NCI-H2196 treated with DMSO at 0.1 percent for 48 hours (cell line): ENCODE measurements at regions not wholly inside any gene's neighbourhood (a gene's known extent, or its start where the extent isn't known, plus 50 kb on each side); places are given as distances from the start of the nearest gene placed in this dataset.

ENCODE experiments used
- DNase-seq: peaks from one replicate; lab custom pipeline; 2025; ENCODE audit not compliant: unreplicated experiment; lab: John Stamatoyannopoulos, UW

- no peak for DNase-seq
These were observed 116.0 kb upstream of the PGRMC2 start for GRCh38 chr4:128403586-128403985.

- no peak for DNase-seq
These were observed 107.2 kb upstream of the PGRMC2 start for GRCh38 chr4:128394778-128395177.

- no peak for DNase-seq
These were observed 105.6 kb upstream of the PGRMC2 start for GRCh38 chr4:128393101-128393704.

GRCh38 chr4:128390475-128390996 lies 102.9 kb upstream of the PGRMC2 start:
- no peak for DNase-seq

GRCh38 chr4:128388796-128389195 lies 101.2 kb upstream of the PGRMC2 start:
- no peak for DNase-seq

- no peak for DNase-seq
These were observed 100.7 kb upstream of the PGRMC2 start for GRCh38 chr4:128388352-128388630.

- no peak for DNase-seq
These were observed 100.2 kb upstream of the PGRMC2 start for GRCh38 chr4:128387600-128388351.

- peak; percentile 41 for DNase-seq
These were observed 99.4 kb upstream of the PGRMC2 start for GRCh38 chr4:128386761-128387599.

GRCh38 chr4:128385683-128386304 lies 98.2 kb upstream of the PGRMC2 start:
- no peak for DNase-seq

GRCh38 chr4:128384765-128385598 lies 97.4 kb upstream of the PGRMC2 start:
- no peak for DNase-seq

- DNase-seq = no peak
These were observed 96.5 kb upstream of the PGRMC2 start for GRCh38 chr4:128384091-128384520.

- DNase-seq = no peak
These were observed 94.3 kb upstream of the PGRMC2 start for GRCh38 chr4:128381748-128382559.

- DNase-seq = no peak
These were observed 92.7 kb upstream of the PGRMC2 start for GRCh38 chr4:128380306-128380705.

- no peak for DNase-seq
These were observed 92.2 kb upstream of the PGRMC2 start for GRCh38 chr4:128379860-128380259.

GRCh38 chr4:128378668-128379067 lies 91.1 kb upstream of the PGRMC2 start:
- DNase-seq = no peak

GRCh38 chr4:128376958-128377357 lies 89.3 kb upstream of the PGRMC2 start:
- no peak for DNase-seq

GRCh38 chr4:128376303-128376702 lies 88.7 kb upstream of the PGRMC2 start:
- no peak for DNase-seq

- no peak for DNase-seq
These were observed 86.0 kb upstream of the PGRMC2 start for GRCh38 chr4:128373628-128374027.

GRCh38 chr4:128371876-128372275 lies 84.3 kb upstream of the PGRMC2 start:
- no peak for DNase-seq
